Left lung (tissue), 4 donors: ENCODE measurements at regions not wholly inside any gene's neighbourhood (a gene's known extent, or its start where the extent isn't known, plus 50 kb on each side); places are given as distances from the start of the nearest gene placed in this dataset.
A peak's percentile ranks its signal among the peaks of the same experiment; 100 is the strongest.

ENCODE experiments used
- ATAC-seq: fragments of 200-7000 bp; cut with Tn5 transposase; one replicate; pipeline ENCODE4 v1.9.1; 2020; ENCODE audit warnings: moderate library complexity
- DNase-seq, 4 donors: peaks; one replicate each; pipeline ENCODE4 v3.0.0-alpha.2; 2013 to 2020
- H3K27ac ChIP-seq, 2 donors: fragments of 200-600 bp; sonication (generic) in 1 of 2; one replicate each; pipeline versions ENCODE4 v1.5.0 to v1.8.0; 2020 to 2021
- H3K27me3 ChIP-seq, 2 donors: fragments of 200-600 bp; sonication (generic) in 1 of 2; one replicate each; pipeline versions ENCODE4 v1.5.0 to v1.8.0; 2020 to 2021
- H3K36me3 ChIP-seq, 2 donors: fragments of 200-600 bp; sonication (generic) in 1 of 2; one replicate each; pipeline versions ENCODE4 v1.5.0 to v1.8.0; 2020 to 2021
- H3K4me1 ChIP-seq, 2 donors: fragments of 200-600 bp; one replicate each; pipeline ENCODE4 v1.8.0; 2021
- H3K4me3 ChIP-seq, 2 donors: fragments of 200-600 bp; sonication (generic) in 1 of 2; one replicate each; pipeline versions ENCODE4 v1.5.0 to v1.8.0; 2020 to 2021; ENCODE audit warnings: mild to moderate bottlenecking in 1 of 2
- H3K9me3 ChIP-seq, 2 donors: fragments of 200-600 bp; sonication (generic) in 1 of 2; one replicate each; pipeline versions ENCODE4 v1.5.0 to v1.8.0; 2020 to 2021
- intact Hi-C, 2 donors: fragments of 100-400 bp; cut with DNase I; formaldehyde crosslinking; loops; one replicate each; pipeline versions ENCODE4 v1.11.2 to v1.14.2; 2022
- TF ChIP-seq, protein P1 (sequence below), 2 donors: fragments of 200-600 bp; sonication (generic) in 1 of 2; IDR thresholded peaks; one replicate each; pipeline versions ENCODE4 v1.5.0 to v1.8.0; 2021; ENCODE audit warnings: antibody characterized with exemption in 2 of 2
- donor health status: DM: no; HTN: yes; CAD: no.
- donor health status: DM: no; HTN: no; CAD: no.

DNA sequence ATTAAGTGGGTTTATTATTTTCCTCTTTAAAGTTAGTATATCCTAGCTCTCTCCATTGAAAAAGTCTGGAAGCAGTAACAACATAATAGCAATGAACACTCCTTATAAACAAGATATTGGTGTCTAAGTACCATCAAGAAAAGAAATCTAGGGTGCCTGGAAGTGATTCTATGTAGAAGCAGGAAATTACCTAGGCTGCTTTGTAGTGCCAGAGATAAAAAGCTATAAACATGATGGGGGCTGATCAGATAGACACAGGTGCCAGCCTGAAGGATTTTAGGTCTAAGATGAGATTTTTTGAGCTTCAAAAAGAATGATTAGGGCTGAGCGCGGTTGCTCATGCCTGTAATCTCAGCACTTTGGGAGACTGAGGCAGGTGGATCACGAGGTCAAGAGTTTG is 1179.3 kb upstream of the CDH9 start:
- H3K4me1 ChIP-seq = no peaks in the 10 kb centered on the region
- H3K4me3 ChIP-seq = no peak overlapping the region
- no peak overlapping the region for H3K27ac ChIP-seq
- no peak for ATAC-seq
- no peaks in the 10 kb centered on the region for H3K9me3 ChIP-seq
- TF ChIP-seq, protein P1, sequence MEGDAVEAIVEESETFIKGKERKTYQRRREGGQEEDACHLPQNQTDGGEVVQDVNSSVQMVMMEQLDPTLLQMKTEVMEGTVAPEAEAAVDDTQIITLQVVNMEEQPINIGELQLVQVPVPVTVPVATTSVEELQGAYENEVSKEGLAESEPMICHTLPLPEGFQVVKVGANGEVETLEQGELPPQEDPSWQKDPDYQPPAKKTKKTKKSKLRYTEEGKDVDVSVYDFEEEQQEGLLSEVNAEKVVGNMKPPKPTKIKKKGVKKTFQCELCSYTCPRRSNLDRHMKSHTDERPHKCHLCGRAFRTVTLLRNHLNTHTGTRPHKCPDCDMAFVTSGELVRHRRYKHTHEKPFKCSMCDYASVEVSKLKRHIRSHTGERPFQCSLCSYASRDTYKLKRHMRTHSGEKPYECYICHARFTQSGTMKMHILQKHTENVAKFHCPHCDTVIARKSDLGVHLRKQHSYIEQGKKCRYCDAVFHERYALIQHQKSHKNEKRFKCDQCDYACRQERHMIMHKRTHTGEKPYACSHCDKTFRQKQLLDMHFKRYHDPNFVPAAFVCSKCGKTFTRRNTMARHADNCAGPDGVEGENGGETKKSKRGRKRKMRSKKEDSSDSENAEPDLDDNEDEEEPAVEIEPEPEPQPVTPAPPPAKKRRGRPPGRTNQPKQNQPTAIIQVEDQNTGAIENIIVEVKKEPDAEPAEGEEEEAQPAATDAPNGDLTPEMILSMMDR (IDR thresholded peaks at IDR 0.05) = no peak
- H3K36me3 ChIP-seq = no peaks in the 10 kb centered on the region
- intact Hi-C loops = no loop called here
- H3K27me3 ChIP-seq = no peaks in the 10 kb centered on the region
- DNase-seq = no peak

DNA sequence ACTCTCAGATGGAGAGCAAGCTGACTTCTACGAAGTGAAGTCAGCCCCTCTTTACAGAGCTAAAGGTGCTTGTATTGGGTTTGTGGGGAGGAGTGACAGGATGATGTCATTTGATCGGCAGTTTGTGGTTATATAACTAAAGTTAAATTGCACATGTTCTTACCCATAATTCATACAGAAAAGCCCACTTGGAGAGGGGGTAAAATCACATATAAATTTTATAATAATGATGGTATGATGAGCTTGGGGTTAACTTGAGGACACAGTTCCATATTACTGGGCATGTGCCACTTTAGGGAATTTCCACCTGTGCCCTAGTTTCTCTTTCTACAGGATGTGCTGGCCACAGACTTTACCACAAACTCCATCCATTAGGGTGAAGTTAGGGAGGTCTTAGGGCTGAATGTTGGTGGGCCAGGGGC is 1178.6 kb upstream of the CDH9 start:
- intact Hi-C loops = no loop called here
- peaks cover 0 to 3% of the 10 kb centered on the region in 2 donors for H3K9me3 ChIP-seq
- TF ChIP-seq, protein P1 (IDR thresholded peaks at IDR 0.05) = no peak
- H3K36me3 ChIP-seq = no peaks in the 10 kb centered on the region
- DNase-seq (no peak), ATAC-seq (no peak)
- no peak overlapping the region for H3K27ac ChIP-seq
- no peaks in the 10 kb centered on the region for H3K4me1 ChIP-seq
- no peak overlapping the region for H3K4me3 ChIP-seq
- H3K27me3 ChIP-seq = no peaks in the 10 kb centered on the region

DNA sequence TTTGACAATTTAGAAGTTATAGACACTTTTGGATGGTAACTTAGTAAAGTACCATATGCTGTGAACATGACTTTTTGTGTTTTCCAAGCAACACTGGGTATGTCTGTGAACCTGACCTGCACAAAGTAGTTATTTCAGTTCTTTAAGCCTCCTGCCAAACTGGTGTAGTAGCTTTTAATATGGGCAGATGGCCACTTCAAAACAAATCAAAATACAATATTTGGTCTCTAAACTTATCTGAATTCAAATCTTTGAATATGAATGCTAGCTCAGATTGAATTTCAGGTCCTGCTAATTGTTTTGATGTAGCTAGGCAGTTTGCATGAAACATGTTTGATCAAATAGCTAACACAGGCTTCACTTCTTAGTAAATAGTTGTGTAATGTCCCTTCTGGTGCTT is 1176.7 kb upstream of the CDH9 start:
- TF ChIP-seq, protein P1 (IDR thresholded peaks at IDR 0.05) = no peak
- no peaks in the 10 kb centered on the region for H3K36me3 ChIP-seq
- ATAC-seq = no peak
- H3K9me3 ChIP-seq = peaks cover 0 to 11% of the 10 kb centered on the region in 2 donors
- H3K4me3 ChIP-seq = no peak overlapping the region
- H3K4me1 ChIP-seq = no peaks in the 10 kb centered on the region
- no peak overlapping the region for H3K27ac ChIP-seq
- no peaks in the 10 kb centered on the region for H3K27me3 ChIP-seq
- DNase-seq = peak in 1 of 4 donors; percentile 1
- intact Hi-C loops = no loop called here

DNA sequence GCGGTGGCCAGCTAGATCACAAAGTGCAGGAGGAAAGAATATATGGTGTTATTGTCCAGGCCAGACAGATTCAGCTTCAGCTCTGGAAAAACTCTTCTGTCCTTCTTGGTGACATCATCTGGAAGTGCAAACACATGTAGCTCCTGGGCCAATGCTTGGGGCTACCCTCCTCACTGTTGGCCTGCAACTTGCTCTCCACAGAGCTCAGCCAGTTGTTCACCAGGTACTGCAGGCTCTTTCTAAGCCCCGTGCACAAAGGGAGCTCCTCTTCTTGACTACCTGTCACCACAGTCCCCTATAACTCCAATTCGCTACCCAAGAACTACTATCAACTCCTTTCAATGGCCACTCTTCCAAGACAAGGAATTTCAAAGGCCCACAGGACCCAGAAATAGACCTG is 1175.9 kb upstream of the CDH9 start:
- no peaks in the 10 kb centered on the region for H3K27me3 ChIP-seq
- no peaks in the 10 kb centered on the region for H3K4me1 ChIP-seq
- ATAC-seq = no peak
- no peak overlapping the region for H3K27ac ChIP-seq
- DNase-seq = no peak
- intact Hi-C loops = no loop called here
- no peak overlapping the region for H3K4me3 ChIP-seq
- TF ChIP-seq, protein P1 (IDR thresholded peaks at IDR 0.05) = no peak
- H3K36me3 ChIP-seq = no peaks in the 10 kb centered on the region
- H3K9me3 ChIP-seq = peaks cover 0 to 11% of the 10 kb centered on the region in 2 donors

DNA sequence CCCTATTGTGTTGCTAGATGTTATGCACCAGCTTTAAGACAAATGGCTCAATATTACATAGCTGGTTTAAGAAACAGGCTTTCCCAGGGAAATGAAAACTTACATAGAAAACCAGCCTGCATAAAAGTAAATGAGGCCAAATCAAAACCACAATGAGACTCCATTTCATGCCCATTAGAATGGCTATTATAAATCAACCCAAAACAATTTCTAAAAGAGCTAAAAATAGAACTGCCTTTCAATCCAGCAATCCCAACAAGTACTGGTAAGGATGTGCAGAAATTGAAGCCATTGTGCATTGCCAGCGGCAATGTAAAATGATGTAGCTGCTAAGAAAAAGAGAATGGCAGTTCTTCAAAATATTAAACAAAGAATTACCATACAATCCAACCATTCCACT is 1170.0 kb upstream of the CDH9 start:
- TF ChIP-seq, protein P1 (IDR thresholded peaks at IDR 0.05) = no peak
- ATAC-seq (no peak), DNase-seq (no peak)
- H3K4me1 ChIP-seq = no peaks in the 10 kb centered on the region
- no peaks in the 10 kb centered on the region for H3K36me3 ChIP-seq
- H3K9me3 ChIP-seq = peaks cover 0 to 17% of the 10 kb centered on the region in 2 donors
- no peak overlapping the region for H3K27ac ChIP-seq
- no peaks in the 10 kb centered on the region for H3K27me3 ChIP-seq
- intact Hi-C loops = no loop called here
- no peak overlapping the region for H3K4me3 ChIP-seq
